Activated CD4-positive, alpha-beta T cell treated with anti-CD3 and anti-CD28 coated beads for 24 hours (primary cell): ENCODE measurements at regions not wholly inside any gene's neighbourhood (a gene's known extent, or its start where the extent isn't known, plus 50 kb on each side); places are given as distances from the start of the nearest gene placed in this dataset.

Experiments used
- DNase-seq, 2 donors: peaks; one replicate each; pipeline ENCODE4 v3.0.0-alpha.2; 2020; ENCODE audit warnings: low read depth in 2 of 2

DNA sequence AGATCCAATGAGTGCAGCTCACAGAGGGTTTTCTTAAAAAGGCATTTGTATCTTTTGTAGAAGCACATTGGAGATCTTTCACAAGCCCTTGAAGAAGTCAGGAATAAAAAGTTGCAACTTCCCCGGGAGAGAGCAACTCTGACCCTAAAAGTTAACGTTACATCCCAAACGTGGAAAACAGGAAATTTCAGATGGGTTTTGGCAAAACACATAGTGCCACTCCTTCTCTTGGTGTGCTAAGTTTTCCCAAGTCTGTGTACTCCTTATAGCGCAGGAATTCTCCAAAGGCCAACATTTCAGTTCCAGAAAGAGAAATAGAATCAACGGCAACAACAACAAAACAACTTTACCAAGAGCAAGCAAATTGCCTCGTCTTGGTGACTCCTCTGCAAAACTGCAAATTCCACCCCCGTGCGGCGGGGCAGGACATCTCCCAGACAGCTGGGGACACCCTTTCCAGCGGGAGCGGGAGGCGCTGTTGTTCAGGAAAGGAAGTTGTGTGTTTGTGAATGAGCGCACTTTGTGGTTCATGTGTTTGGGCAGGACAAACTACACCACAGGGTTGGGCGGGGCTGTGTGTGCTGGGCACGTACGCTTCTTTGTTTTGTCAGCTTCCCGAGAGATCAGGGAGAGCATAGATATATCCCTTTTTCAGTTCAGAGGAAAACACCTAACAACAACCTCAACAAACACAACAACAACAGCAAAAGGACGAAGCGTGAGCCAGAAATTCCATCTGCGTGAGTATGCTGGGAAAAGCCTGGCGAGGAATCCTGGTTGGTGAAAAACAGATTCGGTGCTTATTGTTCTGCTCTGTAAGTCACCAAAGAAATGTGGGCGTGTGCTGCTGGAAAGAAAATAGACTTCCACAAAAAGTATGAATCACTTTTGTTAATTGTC is 294.7 kb upstream of the PITRM1 start:
- DNase-seq: no peak

DNA sequence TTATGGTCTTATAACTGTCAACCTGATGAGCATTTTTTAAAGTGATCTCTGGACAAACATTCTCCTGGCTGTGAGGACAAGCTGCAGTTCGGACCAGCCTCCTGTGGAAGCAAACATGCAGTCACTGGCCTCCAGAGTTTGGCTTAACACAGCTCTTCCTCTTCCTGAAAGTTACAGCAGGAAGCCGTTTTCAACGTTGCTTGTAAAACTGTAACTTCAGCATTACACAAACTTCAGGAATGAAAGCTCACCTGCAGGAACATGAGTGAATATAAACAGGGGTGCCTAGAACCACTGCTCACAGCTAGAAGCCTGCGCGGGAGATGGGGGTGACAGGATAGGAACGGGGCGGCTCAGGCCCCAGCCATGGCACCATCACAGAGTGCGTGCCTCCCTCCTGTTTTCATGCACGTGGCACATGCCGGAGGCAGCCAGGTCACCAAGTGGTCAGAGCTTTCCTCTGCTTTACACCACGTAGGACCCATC is 292.9 kb upstream of the PITRM1 start:
- no peak for DNase-seq

DNA sequence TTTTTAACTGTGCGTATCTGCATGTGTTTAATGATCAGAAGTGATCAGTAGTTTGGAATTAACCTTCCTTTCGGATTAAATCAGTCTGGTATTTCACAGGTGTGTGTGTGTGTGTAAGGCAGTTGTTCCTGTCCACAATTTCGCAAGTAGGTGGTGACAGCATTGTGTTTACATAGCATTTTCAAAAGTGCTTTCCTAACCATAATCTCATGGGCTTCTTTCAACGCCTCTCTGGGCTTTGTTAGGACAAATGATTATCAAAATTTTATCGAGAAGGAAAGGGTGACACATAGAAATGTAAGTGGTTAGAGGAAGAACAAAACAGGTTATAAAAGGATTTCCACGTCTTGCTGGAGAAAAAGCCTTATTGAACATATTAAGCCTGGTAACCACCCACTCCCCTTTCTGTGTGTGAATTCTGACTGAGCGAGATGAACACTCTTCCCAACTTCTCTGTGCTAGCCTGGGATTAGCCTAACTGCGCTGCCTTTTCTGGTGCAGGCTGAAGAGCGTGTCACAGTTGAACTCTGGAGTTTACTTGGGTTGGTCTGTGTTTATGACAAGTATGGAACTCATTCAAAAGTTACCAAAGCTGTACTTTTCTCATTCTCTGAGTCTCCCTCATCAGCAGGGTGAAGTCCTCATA is 292.3 kb upstream of the PITRM1 start:
- DNase-seq: no peak

DNA sequence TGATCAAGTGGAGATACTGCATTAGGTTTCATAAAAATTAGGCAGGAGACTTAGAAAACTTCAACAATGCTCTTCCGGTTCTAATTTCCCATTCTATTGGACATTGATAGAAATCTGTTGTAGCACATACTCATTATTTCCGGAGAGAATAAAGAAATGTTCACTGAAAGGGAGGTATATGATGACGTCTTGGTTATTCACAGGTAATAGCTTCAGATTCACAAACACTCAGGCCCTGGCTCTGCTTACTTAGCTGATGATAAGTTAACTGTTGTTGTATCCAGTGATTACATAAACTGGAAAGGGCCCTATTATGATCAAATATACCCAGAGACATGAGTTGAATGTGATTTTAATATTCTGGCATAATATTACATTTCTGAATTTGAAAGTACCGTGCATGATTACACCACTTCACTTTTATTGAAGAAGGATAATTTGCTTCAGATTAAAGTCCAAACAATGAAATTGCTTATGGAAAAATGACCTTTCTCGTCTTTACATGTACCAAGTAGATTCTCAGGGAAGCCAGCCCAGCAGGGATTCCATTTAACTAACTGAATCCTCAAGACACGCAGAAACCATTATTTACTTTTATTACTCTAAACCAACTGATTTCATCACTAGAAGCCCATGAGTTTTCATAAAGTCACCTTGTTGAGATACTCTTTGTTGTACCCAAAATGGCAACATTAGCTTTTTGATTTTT is 288.0 kb upstream of the PITRM1 start:
- DNase-seq: no peak

DNA sequence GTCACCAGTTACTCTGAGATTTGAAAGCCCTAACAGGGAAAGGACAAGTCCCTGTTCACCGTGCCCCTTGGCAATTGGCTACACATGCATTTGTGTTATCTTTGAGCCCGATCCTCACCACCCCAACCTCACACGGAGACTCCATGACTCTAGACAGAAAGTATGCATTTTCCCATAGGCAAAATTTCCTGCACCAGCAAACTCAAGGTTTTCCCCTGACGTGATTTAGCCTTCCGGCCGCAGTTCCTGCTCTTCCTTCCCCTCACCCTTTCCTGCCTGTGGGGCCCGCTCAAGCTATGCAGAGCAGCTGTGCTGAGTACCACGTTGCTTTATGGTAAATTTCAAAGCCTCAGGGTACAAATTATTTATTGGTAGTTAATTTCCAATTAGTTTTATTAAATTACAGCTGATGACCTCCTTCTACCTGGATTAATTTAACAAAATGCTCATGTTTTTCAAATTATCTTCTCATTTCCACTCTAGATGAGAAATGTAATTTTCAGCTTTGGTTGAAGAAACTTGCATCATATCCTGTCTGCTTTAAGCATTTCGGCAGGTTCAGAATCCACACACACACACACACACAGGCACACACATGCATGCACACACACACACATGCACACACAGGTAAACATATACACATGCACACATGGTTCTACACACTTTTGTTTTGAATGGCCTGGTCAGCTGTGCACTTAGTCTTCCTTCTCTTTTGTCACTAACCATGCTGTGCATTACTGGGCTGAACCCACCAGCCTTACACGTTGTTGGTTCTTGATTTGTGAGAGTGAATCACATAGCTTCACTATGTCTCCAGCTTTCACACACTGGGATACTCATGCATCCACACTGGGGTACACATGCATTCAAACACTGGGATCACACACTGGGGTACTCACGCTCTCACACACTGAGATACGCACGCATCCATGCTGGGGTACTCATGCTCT is 283.1 kb upstream of the PITRM1 start:
- DNase-seq: no peak

DNA sequence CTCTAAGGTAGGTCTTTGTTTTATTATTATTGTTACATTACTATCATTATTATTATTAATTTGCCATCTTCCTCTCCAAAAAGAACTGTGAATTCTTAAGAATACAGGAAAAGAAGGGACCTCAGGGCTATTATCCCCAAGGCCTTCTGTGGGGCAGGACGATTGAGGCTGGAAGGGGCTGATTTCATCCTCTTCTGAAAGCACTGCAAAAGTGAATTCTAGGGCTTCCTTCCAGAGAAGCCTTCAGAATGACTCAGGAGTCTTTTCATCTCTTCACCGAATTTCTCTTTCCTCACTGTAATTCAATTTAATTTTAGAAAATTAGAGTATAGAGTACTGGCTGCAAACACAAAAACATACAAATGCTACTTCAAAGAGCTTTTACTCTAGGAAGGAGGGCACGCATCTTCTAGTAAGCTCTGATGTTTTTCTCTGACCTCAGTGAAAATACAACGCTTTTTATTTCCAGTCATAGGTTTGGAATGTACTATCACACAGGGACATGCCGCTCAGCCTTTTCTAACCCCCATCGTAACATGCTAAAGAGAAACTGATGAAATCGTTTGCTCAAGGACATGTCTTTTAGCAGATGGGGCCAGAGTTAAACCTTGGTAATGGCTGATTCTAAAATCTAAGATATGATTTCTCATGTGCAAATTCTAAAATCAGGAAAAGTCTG is 280.2 kb upstream of the PITRM1 start:
- no peak for DNase-seq

DNA sequence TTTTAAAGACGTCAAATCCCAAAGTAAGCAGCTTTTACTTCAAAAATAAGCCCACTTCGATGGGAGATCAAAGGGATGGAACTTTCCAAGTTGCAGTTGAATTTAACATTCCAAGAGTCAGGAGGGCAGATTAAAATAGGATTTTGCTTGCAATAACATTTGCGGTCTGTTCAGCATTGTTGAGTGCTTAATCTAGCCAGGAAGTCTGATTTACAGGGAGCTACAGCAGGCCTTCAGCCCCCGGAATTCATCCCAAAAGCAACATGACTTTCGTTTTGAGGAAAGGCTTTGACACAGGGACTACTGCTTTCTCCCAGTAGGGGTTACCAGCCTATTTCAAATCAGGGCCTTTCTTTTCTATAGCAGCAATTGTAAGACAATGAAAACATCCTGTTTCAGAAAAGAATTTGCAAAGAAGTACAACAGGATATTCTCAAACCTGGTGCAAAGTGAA is 279.6 kb upstream of the PITRM1 start:
- no peak for DNase-seq

DNA sequence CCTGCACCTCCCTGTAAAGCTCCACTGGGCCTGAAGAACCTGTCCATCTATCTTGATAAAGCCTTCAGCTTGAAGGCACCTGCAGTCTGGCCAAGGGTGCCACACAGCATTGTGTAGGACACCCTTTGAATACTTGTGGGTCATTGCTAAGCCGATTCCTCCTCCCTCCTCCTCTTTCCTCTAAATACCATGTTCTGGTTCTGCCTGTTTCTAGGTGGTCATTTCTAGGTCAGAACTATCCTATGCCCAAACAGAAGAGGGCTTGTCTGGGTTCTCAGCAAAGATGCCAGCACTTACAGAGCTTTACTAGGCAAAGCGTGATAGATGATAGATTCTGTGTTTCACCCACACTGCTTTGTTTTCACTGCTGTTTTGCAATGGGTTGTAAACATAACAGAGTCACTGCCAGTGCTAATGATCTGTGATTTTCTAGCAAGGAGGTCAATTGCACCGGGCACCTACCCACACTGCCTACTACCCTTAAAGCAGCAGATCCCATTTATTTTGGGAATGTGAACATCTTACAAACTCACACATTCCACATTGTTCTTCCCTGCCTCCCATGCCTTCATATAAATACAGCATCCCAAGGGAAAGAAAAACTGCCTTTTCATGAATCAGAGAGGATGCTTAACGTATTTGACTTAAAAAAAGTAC is 279.1 kb upstream of the PITRM1 start:
- no peak for DNase-seq

DNA sequence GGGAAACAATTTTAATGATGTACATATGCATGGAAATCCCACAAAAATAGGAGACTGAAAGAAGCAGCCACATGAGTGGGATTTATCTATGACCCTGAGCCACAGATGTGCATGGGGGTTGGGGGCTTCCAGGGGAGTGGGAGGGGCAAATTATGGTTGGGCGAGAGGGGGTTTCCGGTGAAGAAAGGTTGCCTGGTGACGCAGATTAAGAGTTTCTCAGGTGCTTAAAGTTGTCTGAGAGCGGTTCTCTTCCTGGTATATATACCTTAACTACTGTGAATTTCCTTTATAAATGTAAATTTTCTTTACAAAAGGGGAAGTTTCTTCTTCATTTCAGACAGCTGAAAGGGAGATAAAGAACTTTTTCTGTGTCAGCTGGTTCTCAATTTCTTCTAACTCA is 273.6 kb upstream of the PITRM1 start:
- DNase-seq: no peak

DNA sequence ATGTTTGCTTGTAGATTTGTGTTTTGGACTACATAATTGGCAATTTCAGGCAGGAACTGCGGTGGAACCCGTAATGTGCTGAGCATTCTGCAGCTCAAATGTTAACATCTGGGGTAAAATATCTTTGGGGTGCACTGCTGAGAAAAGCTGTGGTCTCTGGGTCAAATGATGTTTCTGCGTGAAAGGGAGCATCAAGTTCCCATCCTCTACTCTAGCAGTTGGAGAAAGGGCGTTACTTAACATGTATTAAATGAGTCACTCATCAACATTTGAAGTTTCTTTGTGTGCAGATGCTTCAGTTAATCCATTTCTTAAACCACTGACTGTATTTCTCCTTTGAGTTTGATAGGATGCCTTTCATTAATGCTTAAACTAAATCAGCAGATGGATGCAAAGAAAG is 273.1 kb upstream of the PITRM1 start:
- no peak for DNase-seq

DNA sequence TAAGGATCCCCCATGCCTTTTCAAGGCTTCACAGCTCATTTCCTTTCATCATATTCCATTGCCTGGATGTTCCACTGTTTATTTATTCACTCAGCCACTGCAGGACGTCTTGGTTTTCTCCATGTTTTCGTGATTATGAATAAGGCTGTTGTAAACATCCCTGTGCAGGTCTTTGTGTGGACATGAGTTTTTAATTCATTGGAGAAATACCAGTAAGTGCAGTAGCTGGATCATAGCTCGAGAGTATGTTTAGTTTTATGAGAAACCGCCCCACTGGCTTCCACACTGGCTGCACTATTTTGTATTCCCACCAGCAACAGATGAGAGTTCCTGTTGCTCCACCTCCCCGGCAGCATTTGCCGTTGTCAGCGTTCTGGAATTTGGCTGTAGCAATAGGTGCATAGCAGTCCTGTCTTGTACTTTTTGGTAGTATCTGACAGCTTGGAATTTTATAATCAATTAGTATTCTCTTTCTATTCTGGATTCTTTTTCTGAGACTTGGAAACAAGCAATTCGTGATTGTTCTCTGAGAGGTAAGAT is 269.9 kb upstream of the PITRM1 start:
- no peak for DNase-seq

DNA sequence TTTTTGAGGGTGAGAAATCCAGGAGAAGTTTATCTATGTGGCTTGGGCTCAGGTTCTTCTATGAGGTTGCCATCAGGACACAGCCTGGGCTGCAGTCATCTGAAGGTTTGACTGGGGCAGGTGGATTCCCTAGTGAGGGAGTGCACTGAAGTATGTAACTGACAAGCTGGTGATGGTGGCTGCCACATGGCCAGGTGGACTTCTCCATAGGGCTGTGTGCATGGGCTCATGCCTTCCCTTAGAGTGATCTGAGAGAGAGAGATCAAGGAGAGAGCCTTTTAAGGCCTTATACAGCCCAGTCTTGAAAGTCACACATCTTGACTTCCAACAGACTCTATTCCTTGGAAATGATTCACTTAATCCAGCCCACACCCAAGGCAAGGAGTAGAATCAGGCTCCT is 266.6 kb upstream of the PITRM1 start:
- DNase-seq: no peak

DNA sequence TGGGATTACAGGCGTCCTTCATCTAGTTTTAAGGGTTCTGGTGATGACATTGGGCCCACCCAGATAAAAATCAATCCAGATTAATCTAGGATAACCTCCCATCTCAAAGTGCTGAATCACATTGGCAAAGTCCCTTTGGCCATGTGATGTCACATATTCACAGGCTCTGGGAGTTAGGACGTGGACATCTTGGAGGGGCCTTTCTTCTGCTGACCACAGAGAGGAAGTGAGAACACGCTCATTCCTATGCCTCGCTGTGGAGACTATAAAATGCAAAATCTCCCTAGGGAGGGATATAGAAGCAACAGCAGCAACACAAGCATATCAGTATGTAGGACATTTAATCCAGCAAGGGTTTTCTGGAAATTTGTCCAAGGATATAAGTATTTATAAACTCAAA is 266.0 kb upstream of the PITRM1 start:
- no peak for DNase-seq

DNA sequence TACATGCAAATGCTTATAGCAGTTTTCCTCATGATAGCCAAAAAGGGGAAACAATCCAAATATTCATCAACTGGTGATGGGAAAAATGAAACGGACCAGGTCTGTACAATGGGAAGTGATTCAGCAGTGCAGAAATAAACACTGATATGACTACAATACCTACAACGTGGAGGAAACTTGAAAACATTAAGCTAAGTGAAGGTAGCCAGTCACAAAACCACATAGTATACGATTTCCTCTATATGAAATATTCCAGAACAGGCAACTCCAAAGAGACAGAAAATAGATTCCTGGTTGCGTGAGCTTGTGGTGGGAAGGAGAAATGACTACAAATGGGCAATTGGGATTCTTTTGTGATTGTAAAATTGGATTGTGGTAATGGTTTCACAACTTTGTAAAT is 263.1 kb upstream of the PITRM1 start:
- no peak for DNase-seq

DNA sequence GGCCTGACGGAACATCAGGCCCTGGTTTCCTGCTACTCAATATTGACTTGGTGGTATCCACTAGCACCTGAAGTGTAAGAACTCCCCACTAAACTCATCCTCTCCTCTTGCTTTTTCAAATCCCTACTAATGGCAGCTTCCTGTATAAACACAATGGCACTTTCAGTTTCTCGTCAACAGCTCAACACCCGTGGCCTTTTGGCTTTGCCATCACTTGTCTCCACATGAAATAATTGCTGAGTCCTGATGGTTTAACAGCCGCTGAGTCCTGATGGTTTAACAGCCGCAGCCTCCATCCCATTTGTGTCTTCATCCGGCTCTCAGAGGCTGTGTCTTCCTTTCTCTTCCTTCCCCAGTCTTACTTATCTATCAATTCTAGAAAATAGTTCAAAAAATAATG is 261.4 kb upstream of the PITRM1 start:
- DNase-seq: no peak

DNA sequence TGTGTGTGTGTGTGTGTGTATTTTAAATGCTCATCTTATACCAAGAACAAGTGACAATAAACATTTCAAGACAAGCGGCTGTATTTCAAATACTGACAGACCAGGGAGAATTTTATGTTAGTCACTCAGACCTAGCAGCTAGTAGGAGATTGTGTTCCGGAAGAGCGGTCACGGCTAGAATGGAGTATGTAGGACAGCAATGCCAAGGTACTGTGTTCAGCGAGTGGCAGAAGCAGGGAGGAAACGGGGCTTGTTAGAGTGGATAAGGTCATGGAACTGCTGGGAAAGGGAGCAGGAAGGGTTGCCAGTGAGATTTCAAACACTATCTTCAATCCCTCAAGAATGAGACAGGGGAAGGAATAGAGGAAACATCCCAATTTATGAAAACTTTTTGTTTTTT is 260.5 kb upstream of the PITRM1 start:
- DNase-seq: no peak

DNA sequence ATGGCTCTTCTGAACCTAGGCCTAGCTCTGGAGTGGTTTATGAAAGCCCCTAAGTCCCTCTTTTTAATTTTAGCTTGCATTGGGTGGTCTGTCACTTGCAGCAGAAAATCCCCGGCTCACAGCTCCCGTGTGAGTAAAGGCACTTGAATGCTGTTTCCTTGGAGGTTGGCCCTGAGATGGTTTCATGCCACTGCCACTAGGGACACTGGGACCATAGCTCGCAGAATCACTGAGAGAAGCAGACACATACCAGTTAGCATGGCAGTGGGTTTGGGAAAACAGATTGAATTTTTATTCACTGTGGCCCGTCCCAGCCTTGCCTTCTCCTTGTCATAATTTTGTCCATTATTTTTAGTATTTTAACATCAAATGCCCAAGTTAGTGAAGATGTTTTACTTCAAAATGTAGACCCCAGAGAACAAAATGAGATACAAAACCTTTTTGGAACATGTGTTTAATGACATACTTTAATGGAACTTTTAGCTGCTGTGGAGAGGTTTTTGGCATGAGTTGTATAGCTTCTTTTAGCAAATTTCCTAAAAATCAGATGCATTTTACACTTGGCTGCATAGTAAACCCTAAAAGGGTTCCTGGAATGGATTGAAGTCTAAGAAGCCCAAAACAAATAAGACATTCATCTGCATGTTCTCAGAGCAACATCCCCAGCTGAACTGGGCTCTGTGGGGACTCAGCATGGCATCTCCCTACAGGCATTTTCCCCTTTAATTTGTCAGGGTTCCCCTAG is 259.7 kb upstream of the PITRM1 start:
- DNase-seq: no peak

DNA sequence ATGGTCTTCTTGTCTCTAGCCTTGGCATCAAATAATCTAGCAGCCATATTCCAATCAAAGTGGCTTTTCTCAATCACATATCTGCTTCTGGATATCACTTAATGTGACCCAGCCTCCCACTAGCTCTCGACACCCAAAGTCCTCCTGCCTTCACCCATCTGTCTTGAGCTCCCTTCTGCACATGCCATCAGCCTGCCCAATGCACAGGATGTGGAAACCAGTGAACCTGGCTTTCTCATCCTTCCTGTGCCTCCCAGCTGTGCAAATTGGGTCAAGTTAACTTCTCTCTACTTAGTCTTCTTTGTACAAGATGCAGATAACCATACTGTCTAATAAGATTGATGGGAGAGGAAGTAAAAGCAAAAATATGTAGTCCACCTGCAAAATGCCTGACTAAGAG is 257.9 kb upstream of the PITRM1 start:
- no peak for DNase-seq

DNA sequence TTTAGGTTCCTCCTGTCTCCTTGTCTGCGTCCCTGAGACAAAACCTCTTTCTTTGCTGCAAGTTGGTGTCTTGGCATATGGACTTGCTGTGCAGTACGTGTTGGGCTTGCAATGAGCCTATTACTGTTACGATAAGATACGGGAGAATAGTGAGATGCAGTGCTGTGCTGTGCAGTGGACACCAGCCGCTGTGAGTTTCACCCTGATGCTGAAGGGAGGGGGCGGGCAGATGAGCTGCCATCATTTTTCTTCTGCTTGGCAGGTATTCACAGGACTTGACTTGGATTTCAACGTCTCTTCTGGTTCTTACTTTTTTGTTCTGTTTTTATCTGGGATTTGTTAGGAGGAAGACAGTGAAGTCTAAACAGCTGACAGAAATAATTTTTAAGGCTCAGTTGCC is 257.1 kb upstream of the PITRM1 start:
- DNase-seq: no peak
